GM18909 (cell line): ENCODE measurements at regions not wholly inside any gene's neighbourhood (a gene's known extent, or its start where the extent isn't known, plus 50 kb on each side); places are given as distances from the start of the nearest gene placed in this dataset.

Source experiments
- ATAC-seq: cut with Tn5 transposase; IDR thresholded peaks from one replicate; pipeline ENCODE4 v1.9.1; 2021; ENCODE audit warnings: mild to moderate bottlenecking; ENCODE audit not compliant: unreplicated experiment, poor library complexity

- no peak for ATAC-seq
Measured at GRCh38 chr7:3191548-3191947, 109.5 kb upstream of the SDK1 start.

GRCh38 chr7:3192669-3193068, 108.4 kb upstream of the SDK1 start:
- ATAC-seq, result no peak

GRCh38 chr7:3193379-3194120, 107.5 kb upstream of the SDK1 start:
- ATAC-seq, result no peak

- ATAC-seq, result no peak
Measured at GRCh38 chr7:3194501-3195141, 106.4 kb upstream of the SDK1 start.

- no peak for ATAC-seq
Measured at GRCh38 chr7:3195160-3195559, 105.9 kb upstream of the SDK1 start.

GRCh38 chr7:3196629-3197400, 104.2 kb upstream of the SDK1 start:
- ATAC-seq, result no peak

- ATAC-seq, result no peak
Measured at GRCh38 chr7:3197567-3198213, 103.4 kb upstream of the SDK1 start.

- ATAC-seq, result no peak
Measured at GRCh38 chr7:3198316-3198715, 102.7 kb upstream of the SDK1 start.

- ATAC-seq, result no peak
Measured at GRCh38 chr7:3200504-3200903, 100.5 kb upstream of the SDK1 start.

- ATAC-seq, result no peak
Measured at GRCh38 chr7:3201306-3201705, 99.7 kb upstream of the SDK1 start.

- ATAC-seq, result no peak
Measured at GRCh38 chr7:3201937-3202710, 98.9 kb upstream of the SDK1 start.

GRCh38 chr7:3204526-3204925, 96.5 kb upstream of the SDK1 start:
- no peak for ATAC-seq

GRCh38 chr7:3206101-3206500, 95.0 kb upstream of the SDK1 start:
- no peak for ATAC-seq

- no peak for ATAC-seq
Measured at GRCh38 chr7:3206771-3207191, 94.3 kb upstream of the SDK1 start.

- ATAC-seq, result no peak
Measured at GRCh38 chr7:3207387-3207902, 93.6 kb upstream of the SDK1 start.

GRCh38 chr7:3210531-3210930, 90.5 kb upstream of the SDK1 start:
- ATAC-seq, result no peak

GRCh38 chr7:3214090-3214413, 87.0 kb upstream of the SDK1 start:
- ATAC-seq, result no peak

- no peak for ATAC-seq
Measured at GRCh38 chr7:3215624-3216585, 85.1 kb upstream of the SDK1 start.

GRCh38 chr7:3217166-3217565, 83.9 kb upstream of the SDK1 start:
- no peak for ATAC-seq
